ENCODE measurements at regions not wholly inside any gene's neighbourhood (a gene's known extent, or its start where the extent isn't known, plus 50 kb on each side); places are given as distances from the start of the nearest gene placed in this dataset.

DNA sequence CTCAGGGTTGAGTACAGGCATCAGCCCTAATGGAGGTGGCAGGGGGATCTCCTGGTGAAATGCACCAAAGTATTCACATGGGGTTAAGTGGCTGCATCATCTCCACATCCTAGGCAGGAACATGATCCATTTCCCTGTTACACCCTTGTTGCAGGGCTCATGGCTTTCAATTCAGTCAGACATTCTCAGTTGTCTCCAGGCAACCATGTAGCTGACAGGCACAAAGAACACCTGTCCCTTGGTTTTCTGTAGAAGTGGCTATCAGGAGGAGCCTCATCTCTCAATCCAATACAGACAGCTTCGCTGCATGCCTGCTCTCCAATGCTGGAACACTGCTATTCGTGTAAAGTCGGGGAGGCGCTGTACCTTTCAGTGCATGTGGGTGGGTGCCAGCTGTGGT is 299.0 kb upstream of the FOXG1 start:
- Histone ChIP-seq H3K4me2 (no peak overlapping the region), H3K4me1 (no peaks in the 10 kb centered on the region), H4K20me1 (no peaks in the 10 kb centered on the region), H3K27me3 (no peaks in the 10 kb centered on the region), H3K4me3 (no peak overlapping the region), H3K27ac (no peak overlapping the region), H3K36me3 (no peaks in the 10 kb centered on the region), H3K9ac (no peak overlapping the region), H3K9me3 (no peaks in the 10 kb centered on the region; the same call in 1 of the 2 replicates)
- TF ChIP-seq Cebpa-rat (IDR thresholded peaks at IDR 0.05): no peak

DNA sequence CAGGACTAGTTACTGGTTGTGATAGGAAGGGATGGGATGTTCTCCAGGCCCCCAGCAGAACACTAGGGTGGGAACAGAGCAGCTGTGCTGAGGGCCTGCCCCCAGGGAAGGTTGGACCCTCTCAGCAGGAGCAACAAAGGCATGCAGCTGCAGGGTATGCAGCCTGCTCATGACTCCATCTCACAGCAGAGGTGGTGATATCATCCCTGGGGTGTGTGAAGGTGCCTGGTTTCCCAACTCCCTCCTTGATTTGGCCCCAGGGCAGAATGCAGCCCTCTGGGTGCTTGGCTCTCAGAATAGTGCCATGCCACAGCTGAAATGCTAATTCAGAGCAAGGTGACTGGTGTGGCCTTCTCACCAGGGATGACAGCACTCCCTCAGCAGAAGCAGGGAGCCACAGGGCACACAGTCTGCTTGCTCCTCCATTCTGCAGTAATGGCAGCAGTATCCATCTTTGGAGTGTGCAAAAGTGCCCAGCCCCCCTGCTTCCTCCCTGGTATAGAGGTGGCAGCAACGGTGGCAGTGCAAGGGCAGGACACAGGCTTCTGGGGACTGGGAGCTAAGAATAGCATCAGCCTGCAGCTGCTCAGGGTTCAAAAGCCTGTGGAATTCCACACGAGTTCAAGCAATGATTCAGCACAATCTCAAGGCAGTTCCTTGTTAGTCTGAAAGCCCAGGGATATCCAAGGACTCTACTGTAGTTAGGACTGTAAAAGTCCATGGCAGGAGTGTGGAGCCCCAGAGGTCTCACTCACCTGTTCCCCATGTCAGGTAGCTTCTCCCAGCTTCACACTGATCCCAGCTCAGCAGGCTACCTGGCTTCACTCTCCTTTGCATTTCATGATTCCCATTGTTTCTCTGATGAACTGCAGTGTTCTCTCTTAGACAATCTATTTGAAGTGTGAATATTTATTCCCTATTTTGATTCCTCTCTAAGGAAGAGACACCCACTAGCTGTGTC is 298.1 kb upstream of the FOXG1 start:
- no peak overlapping the region for H3K9ac ChIP-seq
- no peak overlapping the region for H3K27ac ChIP-seq
- no peaks in the 10 kb centered on the region for H3K4me1 ChIP-seq
- H3K27me3 ChIP-seq: no peaks in the 10 kb centered on the region
- TF ChIP-seq Cebpa-rat (IDR thresholded peaks at IDR 0.05): no peak
- no peaks in the 10 kb centered on the region for H3K36me3 ChIP-seq
- H3K4me3 ChIP-seq: no peak overlapping the region
- no peaks in the 10 kb centered on the region for H4K20me1 ChIP-seq
- no peak overlapping the region for H3K4me2 ChIP-seq
- no peaks in the 10 kb centered on the region; the same call in 1 of the 2 replicates for H3K9me3 ChIP-seq

DNA sequence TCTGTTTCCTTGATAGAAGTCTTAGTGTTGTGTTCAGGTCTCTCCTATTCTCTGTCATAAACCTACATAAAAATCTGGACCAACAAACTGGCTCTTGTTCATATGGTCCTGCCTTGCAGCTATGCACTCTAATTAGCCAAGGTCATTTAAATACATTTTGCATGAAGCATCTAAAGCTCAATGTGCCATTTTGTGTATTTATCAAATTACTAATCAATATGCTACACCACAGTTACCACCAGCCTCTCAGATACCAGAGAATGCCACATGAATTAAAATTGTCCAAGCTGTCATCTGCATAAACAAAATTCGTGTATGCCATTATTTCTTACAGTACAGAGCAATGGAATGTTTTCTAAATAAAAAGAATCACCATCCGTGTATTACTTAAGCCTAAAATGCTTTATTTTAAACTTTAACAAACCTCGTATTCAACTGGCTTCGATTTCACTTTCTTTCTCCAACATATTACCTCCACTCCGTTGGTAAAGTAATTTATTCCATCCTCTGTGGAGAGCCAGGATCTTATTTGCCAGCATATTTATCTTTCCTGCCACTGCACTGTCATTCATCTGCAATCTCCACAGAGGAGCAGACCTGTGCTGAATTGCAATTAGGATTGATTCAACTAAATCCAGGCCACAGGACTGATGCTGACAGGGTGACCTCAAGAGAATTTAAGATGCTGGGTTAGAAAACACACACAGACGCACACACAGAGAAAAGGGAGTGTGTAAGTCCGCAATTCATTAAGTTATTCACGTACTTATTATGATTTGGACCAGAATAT is 284.1 kb upstream of the FOXG1 start:
- H4K20me1 ChIP-seq: no peaks in the 10 kb centered on the region

DNA sequence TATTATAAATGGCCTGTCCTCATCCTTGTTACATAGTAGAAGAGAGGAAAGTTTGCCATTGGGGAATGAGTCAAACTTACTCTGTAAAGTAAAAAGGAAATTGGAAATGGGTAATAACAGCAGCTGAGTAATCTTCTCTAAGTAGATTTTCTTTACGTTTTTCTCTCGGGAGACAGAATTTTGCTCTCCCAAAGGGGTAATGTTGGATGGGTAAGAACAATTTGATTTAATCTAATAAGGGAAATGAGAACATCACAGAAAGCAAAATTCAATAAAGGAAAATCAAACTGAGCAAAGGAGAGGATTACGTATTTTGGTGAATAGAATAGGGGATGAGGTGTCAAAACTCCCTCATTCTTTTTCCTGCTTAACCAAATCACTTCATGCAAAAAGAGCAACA is 283.1 kb upstream of the FOXG1 start:
- Histone ChIP-seq H3K4me1 (no peaks in the 10 kb centered on the region), H3K4me3 (no peak overlapping the region), H4K20me1 (no peaks in the 10 kb centered on the region), H3K4me2 (no peak overlapping the region), H3K36me3 (no peaks in the 10 kb centered on the region), H3K27ac (no peak overlapping the region), H3K9me3 (no peaks in the 10 kb centered on the region), H3K27me3 (no peaks in the 10 kb centered on the region), H3K9ac (no peak overlapping the region)
- no peak for TF ChIP-seq Cebpa-rat (IDR thresholded peaks at IDR 0.05)

More for the DNA sequence above, 284.1 kb upstream of the FOXG1 start:
- H3K9me3 ChIP-seq: no peaks in the 10 kb centered on the region
- TF ChIP-seq Cebpa-rat (IDR thresholded peaks at IDR 0.05): no peak
- no peak overlapping the region for H3K4me3 ChIP-seq
- H3K27ac ChIP-seq: no peak overlapping the region
- H3K27me3 ChIP-seq: no peaks in the 10 kb centered on the region
- H3K4me2 ChIP-seq: no peak overlapping the region
- H3K9ac ChIP-seq: no peak overlapping the region
- no peaks in the 10 kb centered on the region for H3K4me1 ChIP-seq
- H3K36me3 ChIP-seq: no peaks in the 10 kb centered on the region

DNA sequence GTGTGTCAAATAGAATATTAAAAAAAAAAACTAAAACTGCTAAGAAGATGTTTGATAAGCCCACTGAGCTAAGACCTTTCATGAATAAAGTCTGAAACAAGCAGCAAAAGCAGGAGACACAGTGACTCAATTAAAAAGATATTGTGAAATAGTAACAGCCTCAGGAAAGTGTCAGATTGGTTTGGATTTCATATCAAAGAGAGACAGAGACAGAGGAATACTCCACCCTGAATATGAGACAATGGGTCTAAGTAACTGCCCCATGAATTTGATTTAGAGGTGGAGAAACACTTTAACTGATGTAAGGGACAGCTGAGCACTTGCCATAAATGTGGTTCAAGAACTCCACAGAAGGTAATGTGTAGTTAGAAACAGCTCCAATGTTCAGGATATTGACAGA is 277.9 kb upstream of the FOXG1 start:
- H3K36me3 ChIP-seq: no peaks in the 10 kb centered on the region
- no peak overlapping the region for H3K4me2 ChIP-seq
- no peak overlapping the region for H3K9ac ChIP-seq
- no peak overlapping the region for H3K4me3 ChIP-seq
- H3K4me1 ChIP-seq: no peaks in the 10 kb centered on the region
- H3K27me3 ChIP-seq: no peaks in the 10 kb centered on the region
- TF ChIP-seq Cebpa-rat (IDR thresholded peaks at IDR 0.05): no peak
- no peaks in the 10 kb centered on the region for H4K20me1 ChIP-seq
- H3K27ac ChIP-seq: no peak overlapping the region
- H3K9me3 ChIP-seq: no peaks in the 10 kb centered on the region

DNA sequence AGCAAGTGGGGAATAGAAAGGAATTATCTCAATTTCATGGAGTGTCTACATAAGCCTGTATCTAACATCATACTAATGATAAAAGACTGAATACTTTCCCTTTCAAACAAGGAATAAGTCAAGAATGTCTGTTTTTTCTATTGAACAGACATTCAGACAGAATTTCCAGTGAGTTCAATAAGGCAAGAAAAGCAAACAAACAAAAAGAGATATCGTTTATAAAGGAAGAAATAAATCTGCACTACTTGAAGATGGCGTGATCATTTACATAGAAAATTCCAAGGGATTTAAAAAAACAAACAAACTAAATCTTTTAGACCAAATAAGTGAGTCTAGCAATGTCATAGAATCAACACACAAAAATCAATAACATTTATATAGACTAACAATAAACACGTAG is 273.1 kb upstream of the FOXG1 start:
- no peak overlapping the region for H3K27ac ChIP-seq
- no peak for TF ChIP-seq Cebpa-rat (IDR thresholded peaks at IDR 0.05)

DNA sequence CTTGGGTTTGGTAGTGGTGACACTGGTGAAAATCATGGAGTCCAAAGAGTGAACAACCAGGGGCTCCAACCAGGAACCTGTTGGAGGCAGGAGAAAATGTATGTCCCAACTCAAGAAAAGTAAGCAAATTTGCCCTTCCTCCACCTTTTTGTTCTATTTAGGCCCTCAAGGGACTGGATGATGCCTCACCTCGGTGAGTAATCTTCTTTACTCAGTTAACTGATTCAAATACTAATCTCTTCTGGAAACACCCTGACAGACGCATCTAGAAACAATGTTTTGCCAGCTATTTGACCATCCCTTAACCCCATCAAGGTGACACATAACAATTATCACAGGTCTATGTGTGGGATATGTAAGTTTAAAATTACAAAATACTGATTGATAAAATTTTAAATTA is 272.4 kb upstream of the FOXG1 start:
- Histone ChIP-seq H3K27me3 (no peaks in the 10 kb centered on the region), H3K4me1 (no peaks in the 10 kb centered on the region), H3K4me2 (no peak overlapping the region), H3K36me3 (no peaks in the 10 kb centered on the region), H4K20me1 (no peaks in the 10 kb centered on the region), H3K9ac (no peak overlapping the region), H3K4me3 (no peak overlapping the region), H3K27ac (no peak overlapping the region), H3K9me3 (no peaks in the 10 kb centered on the region)
- no peak for TF ChIP-seq Cebpa-rat (IDR thresholded peaks at IDR 0.05)

More for the DNA sequence above, 273.1 kb upstream of the FOXG1 start:
- H3K9ac ChIP-seq: no peak overlapping the region
- H4K20me1 ChIP-seq: no peaks in the 10 kb centered on the region
- H3K4me1 ChIP-seq: no peaks in the 10 kb centered on the region
- H3K9me3 ChIP-seq: no peaks in the 10 kb centered on the region
- H3K4me2 ChIP-seq: no peak overlapping the region
- H3K27me3 ChIP-seq: no peaks in the 10 kb centered on the region
- no peak overlapping the region for H3K4me3 ChIP-seq
- H3K36me3 ChIP-seq: no peaks in the 10 kb centered on the region

DNA sequence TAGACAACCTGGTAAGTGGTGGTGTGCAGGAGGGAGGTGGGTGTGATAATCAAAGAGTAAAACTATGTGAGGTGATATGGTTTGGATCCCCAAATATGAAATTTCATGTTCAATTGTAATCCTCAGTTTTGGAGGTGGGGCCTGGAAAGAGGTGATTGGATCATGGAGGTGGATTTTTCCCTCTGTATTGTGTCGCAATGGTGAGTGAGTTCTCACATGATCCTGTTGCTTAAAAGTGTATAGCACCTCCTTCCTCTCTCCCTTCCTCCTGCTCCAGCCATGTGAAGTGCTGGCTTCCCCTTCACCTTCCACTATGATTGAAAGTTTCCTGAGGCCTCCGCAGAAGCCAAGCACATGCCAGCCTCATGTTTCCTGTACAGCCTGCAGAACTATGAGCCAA is 270.2 kb upstream of the FOXG1 start:
- no peaks in the 10 kb centered on the region for H3K9me3 ChIP-seq

DNA sequence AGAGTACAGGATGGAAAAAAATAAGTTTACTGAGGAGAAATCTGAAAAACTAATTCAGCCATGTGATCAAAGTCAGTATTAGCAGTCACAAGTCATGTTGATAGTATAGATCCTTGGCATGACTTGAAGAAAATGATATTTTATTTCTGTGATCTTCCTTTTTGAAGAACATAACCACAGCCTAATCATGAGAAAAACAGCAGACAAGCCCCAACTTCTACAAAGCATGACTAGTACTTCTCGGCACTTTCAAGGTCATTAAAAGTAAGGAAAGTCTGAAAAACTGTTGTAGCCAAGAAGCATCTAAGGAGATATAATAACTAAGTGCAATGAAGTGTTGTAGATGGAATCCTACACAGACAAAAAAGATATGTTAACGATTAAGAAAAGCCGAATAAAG is 264.1 kb upstream of the FOXG1 start:
- TF ChIP-seq Cebpa-rat (IDR thresholded peaks at IDR 0.05): no peak
- no peaks in the 10 kb centered on the region for H3K27me3 ChIP-seq
- no peaks in the 10 kb centered on the region for H3K4me1 ChIP-seq
- no peaks in the 10 kb centered on the region for H3K36me3 ChIP-seq
- H3K4me3 ChIP-seq: no peak overlapping the region
- H3K27ac ChIP-seq: no peak overlapping the region
- no peak overlapping the region for H3K9ac ChIP-seq
- no peaks in the 10 kb centered on the region for H3K9me3 ChIP-seq
- H4K20me1 ChIP-seq: no peaks in the 10 kb centered on the region
- no peak overlapping the region for H3K4me2 ChIP-seq

More for the DNA sequence above, 270.2 kb upstream of the FOXG1 start:
- Histone ChIP-seq H3K27ac (no peak overlapping the region), H4K20me1 (no peaks in the 10 kb centered on the region), H3K4me1 (no peaks in the 10 kb centered on the region), H3K4me2 (no peak overlapping the region), H3K36me3 (no peaks in the 10 kb centered on the region), H3K4me3 (no peak overlapping the region), H3K9ac (no peak overlapping the region), H3K27me3 (no peaks in the 10 kb centered on the region)
- no peak for TF ChIP-seq Cebpa-rat (IDR thresholded peaks at IDR 0.05)

DNA sequence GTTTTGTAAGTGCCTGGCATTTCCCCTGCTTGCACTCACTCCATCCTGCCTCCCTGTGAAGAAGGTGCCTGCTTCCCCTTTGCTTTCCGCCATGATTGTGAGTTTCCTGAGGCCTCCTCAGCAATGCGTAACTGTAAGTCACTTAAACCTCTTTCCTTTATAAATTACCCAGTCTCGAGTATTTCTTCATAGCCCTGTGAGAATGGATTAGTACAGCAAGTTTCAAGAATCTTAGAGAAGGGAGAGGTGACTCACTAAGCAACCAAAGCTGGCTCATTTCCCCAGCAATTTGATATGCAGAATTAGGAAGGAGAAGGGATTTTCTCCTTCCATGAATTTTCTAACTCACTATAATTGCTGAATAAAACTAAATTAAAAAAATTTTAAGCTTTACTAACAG is 251.0 kb upstream of the FOXG1 start:
- H3K27ac ChIP-seq: no peak overlapping the region
- no peak overlapping the region for H3K4me2 ChIP-seq
- no peaks in the 10 kb centered on the region for H3K4me1 ChIP-seq
- H3K9me3 ChIP-seq: no peaks in the 10 kb centered on the region
- no peaks in the 10 kb centered on the region for H3K27me3 ChIP-seq
- TF ChIP-seq Cebpa-rat (IDR thresholded peaks at IDR 0.05): no peak
- no peaks in the 10 kb centered on the region for H4K20me1 ChIP-seq
- H3K36me3 ChIP-seq: no peaks in the 10 kb centered on the region
- H3K9ac ChIP-seq: no peak overlapping the region
- H3K4me3 ChIP-seq: no peak overlapping the region
